ENCODE measurements at regions not wholly inside any gene's neighbourhood (a gene's known extent, or its start where the extent isn't known, plus 50 kb on each side); places are given as distances from the start of the nearest gene placed in this dataset.

- no peak for DNase-seq (ENCODE audit: extremely low read depth, low read depth)
- no peak for TF ChIP-seq CTCF (IDR thresholded peaks at IDR 0.05; ENCODE audit: low read depth, low read length)
Observed at GRCh38 chr13:48761256-48761655, 107.5 kb downstream of the CYSLTR2 start.

- peak; percentile 98 for TF ChIP-seq CTCF (IDR thresholded peaks at IDR 0.05; ENCODE audit: low read depth, low read length)
- peak; percentile 75 for DNase-seq (ENCODE audit: extremely low read depth, low read depth)
Observed at GRCh38 chr13:48769107-48769704, 115.5 kb downstream of the CYSLTR2 start.

GRCh38 chr13:48770372-48770771, 116.6 kb downstream of the CYSLTR2 start:
- TF ChIP-seq CTCF (IDR thresholded peaks at IDR 0.05; ENCODE audit: low read depth, low read length), result no peak
- no peak for DNase-seq (ENCODE audit: extremely low read depth, low read depth)

GRCh38 chr13:48772908-48773307, 119.2 kb downstream of the CYSLTR2 start:
- TF ChIP-seq CTCF (IDR thresholded peaks at IDR 0.05; ENCODE audit: low read depth, low read length), result no peak

GRCh38 chr13:48773531-48774275, 120.0 kb downstream of the CYSLTR2 start:
- DNase-seq (ENCODE audit: extremely low read depth, low read depth), result no peak
- no peak for TF ChIP-seq CTCF (IDR thresholded peaks at IDR 0.05; ENCODE audit: low read depth, low read length)

More at GRCh38 chr13:48772908-48773307, 119.2 kb downstream of the CYSLTR2 start:
- DNase-seq (ENCODE audit: extremely low read depth, low read depth), result no peak

- TF ChIP-seq CTCF (IDR thresholded peaks at IDR 0.05; ENCODE audit: low read depth, low read length), result no peak
- no peak for DNase-seq (ENCODE audit: extremely low read depth, low read depth)
Observed at GRCh38 chr13:48775285-48775684, 121.6 kb downstream of the CYSLTR2 start.

GRCh38 chr13:48775804-48776203, 122.1 kb downstream of the CYSLTR2 start:
- TF ChIP-seq CTCF (IDR thresholded peaks at IDR 0.05; ENCODE audit: low read depth, low read length), result no peak
- peak; percentile 49 for DNase-seq (ENCODE audit: extremely low read depth, low read depth)

Measured in AG09319 (cell line).